ENCODE measurements at regions not wholly inside any gene's neighbourhood (a gene's known extent, or its start where the extent isn't known, plus 50 kb on each side); places are given as distances from the start of the nearest gene placed in this dataset.

DNA sequence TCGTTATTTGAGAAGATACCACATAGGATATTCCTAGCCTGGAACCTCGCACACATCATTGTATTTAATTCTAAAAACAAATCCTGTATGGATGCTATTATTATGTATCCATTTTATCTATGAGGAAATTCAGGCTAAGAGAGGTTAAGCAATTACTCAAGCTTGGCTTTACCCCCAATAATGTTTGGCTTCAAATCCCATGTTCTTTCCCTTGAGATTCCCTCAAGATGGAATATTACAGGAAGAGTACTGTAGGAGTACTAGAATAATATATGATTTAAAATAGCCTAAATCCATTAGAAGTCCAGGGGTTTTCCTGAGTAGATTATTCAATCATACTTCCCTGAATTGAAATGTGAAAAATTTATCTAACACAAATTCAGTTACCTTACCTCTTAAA, 630.2 kb downstream of the ZNF385D start:
- DNase-seq: no peak

DNA sequence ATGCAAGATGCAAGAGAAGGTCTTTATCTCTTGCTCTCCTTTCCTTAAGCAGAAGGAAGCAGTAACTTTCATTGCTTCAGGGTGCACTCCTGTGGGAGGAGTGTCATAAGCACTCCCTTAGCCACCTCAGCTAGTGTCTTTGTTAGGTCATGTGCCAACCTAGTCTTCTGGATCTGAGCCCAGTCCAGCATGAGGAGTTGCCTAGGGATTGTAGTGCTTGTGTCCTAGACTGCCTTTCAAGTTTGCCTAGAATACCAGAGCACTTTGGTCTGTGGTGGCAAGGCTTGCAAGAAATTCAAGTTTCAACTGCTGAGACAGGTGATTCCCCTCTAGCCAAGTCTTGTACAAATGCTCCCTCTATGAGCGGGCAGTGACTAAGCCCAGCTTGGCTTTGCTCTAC, 633.6 kb downstream of the ZNF385D start:
- DNase-seq: no peak

DNA sequence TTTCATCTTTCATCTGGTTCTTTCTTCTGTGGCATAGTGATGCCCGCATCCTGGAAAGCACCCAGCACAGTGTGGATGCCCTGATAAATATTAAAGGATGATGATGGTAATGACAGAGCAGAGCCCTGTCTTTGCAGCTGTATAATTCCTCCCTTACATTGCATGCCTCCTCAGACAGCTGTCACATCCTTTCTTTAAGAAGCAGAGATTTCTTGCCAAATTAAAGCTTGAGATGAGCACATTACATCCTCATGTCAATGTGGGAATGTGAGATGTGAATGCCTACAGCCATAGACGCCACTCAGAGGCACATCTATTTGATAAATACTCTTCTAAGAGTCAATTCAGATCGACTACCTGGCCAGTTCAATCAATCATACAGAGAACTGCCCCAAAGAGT, 642.0 kb downstream of the ZNF385D start:
- no peak for DNase-seq

DNA sequence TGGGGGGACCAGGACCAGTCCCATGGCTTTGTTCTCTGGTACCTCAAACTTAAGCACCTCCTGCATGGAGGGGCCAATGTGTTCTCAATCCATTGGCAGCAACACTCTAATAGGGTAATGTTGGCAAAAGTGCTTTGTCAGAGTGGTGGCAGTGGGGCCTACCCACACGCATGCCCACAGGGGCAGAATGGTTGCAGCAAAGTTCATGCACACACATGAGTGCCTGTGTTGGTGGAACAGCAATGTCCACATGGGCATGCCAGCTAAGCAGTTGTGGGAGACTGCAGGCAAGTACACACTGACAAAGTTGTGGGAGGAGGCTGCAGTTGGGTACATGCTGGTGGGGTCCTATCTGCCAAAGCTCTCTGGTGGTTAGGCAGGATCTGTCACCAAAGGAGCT, 645.2 kb downstream of the ZNF385D start:
- DNase-seq: no peak

DNA sequence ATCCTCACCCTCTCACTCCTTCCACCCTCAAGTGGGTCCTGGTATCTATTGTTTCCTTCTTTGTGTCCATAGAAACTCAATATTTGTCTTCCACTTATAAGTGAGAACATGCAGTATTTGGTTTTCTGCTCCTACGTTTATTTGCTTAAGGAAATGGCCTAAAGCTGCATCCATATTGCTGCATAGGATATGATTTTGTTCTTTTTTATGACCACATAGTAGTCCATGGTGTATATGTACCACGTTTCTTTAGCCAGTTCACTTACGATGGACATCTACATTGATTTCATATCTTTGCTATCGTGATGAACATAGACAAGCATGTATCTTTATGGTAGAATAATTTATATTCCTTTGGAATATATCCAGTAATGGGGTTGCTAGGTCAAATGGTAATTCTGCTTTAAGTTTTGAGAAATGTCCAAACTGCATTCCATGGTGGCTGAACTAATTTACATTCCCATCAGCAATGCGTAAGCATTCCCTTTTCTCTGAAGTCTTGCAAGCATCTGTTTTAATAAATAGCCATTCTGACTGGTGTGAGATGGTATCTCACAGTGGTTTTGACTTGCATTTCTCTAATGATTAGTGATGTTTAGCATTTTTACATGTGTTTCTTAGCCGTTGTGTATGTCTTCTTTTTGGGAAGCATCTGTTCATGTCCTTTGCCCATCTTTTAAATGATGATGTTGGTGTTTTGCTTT, 650.2 kb downstream of the ZNF385D start:
- no peak for DNase-seq

DNA sequence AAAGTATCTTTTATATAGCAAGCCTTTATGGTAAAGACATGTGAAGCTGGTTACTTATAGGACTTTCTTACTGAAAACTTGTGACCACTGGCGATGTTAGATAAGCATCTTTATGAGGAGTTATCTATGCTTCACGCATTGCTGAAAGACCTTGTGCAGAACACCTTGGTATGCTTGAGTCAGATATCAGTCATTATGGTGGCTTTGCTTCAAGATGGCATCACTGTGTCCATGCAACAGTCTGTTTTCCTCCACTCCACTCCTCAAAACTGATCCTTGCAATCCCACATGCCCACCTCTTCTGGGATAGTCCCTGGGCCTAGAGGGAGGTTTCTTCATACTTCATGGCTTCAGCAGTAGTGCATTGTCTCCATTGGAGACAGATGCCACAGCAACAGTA, 656.3 kb downstream of the ZNF385D start:
- DNase-seq: no peak

DNA sequence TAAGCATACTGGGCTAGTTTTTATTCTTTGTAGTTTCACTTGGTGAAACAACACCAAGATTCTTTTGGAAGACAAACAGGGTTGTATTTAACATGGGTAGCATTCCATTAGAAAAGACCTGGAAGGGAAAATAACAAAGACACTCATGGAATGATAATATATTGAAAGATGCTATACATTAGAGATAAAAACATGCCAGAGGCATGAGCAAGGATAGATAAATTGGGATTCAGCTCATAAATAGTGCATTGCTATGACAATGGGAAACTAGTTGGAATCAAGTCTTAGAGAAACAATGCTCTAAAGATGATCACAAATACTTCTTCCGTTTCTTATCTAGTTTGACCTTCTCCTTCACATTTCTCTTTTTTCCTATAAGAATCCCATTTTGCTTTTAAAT, 677.4 kb downstream of the ZNF385D start:
- no peak for DNase-seq

DNA sequence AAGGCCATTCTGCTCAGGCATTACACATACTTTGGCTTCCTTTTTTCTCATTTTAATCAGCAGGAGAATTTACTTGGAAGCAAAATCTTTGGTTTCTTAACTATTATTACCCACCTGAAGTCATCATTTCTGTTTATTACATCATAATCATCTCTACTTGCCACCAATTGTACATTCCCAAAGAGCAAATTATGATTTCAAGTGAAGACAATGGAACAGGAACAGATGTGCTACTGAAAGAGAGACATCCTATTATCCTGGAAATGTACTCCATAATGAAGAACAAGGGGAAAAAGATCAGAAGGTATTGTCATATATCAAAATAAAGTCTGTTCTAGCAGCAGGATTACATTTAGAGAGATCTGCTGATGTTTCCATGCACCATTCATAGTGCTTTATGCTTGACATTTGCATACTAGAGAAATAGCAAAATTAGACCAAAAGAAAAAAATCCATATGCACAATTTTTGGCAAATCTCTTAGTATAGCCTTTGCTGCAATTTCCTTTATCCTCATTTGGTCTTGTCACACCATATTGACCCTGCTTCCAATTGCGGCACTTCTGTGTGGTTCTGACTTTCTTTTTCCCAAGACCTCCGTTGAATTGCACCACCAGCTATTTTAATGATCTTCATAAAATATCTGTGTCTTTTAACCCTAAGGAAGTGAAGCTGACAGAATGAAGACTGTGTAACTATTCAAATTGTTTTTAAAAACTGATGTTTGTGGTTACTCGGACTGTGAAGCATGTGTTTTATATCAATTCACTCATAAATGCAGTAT, 683.8 kb downstream of the ZNF385D start:
- no peak for DNase-seq

DNA sequence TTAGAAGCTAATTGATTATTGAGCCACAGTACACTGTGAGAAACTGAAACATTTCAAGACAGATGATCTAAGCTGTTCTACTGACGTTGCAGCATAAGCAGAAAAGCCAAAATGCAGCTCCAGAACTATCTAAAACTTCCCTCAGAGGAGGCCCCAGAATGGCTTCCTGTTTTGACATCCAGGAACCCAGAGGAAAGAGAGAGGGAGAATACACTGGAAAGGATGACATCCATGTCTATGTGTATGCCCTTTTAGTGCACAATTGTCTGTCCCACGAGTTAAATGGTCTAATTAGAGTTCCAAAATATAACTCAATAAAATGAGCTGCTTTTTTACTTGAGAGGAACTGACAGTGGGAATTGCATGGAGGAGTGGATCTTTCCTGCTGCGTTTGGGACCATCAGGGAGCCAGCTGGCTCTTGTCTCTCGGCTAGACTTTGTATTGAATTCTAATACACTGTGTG, 688.1 kb downstream of the ZNF385D start:
- DNase-seq: no peak

DNA sequence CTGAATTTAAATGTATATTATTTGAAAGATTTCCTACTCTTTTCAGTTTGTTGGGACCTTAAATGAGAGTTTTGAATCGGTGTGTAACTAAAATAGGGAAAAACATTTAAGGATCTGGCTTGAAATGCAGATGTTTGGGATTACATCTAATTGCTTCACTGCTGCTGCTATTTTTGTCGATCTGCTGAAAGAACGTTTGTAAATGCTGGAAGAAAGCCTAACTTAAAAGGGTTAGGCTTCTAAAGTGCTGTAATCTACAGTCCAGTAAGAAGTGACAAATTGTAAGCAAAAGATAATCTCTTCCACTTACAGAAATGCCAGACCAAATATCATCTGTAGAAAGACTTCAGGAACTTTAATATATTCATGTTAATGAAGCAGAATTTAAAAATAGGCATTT, 691.6 kb downstream of the ZNF385D start:
- DNase-seq: no peak

DNA sequence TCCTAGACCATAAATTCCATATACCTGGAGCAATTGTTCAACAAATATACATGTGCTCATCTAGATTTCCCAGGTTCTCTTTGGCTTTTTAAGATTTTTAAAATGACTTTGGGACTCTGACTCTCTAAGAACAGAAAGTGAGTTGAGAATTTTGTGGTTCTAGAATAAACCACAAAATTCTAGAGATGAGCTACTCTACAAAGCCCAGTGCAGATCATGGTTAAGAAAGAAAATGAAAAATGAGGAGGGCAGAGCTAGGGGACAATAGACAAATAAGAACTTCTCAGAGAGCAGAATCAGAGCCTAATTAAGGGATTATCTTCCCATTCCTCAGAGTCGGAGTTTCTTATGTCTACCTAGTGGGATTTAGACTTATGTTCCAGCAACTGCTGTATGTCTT, 694.7 kb downstream of the ZNF385D start:
- no peak for DNase-seq

DNA sequence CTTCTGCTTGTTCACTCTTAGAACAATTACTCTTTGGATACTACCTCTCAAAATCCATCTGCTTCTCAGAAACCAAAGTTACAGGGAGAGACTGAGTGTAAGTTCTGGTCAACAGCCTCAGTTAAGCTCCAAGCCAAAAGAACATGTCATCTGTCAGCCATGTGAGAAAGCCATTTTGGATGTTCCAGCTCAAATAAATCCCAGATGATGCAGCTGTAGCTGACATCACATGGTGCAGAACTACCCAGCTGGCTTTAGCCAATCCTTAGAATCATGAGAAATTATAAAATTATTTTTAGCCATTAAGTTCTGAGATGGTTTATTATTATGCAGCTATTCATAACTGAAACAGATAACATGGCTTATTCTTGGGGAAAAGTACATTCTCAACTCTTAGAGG, 696.0 kb downstream of the ZNF385D start:
- DNase-seq: no peak

DNA sequence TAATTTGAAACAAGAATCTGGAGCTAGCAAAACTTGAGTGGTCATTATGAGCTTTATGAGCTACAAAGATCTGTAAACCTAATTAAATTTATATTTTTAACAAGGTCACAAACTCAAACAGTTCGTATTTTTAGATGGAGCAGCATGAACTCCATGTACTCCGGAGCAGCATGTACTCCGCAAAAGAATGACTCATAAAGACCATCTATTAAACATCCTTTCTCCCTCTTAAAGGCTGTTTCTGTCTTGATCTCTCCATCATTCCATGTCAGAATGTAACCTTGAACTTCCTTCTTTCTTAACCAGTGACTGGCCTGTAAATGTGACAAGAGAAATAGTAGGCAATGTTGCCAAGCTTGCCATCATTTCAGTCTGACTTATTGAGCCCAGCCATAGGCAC, 696.9 kb downstream of the ZNF385D start:
- DNase-seq: no peak

DNA sequence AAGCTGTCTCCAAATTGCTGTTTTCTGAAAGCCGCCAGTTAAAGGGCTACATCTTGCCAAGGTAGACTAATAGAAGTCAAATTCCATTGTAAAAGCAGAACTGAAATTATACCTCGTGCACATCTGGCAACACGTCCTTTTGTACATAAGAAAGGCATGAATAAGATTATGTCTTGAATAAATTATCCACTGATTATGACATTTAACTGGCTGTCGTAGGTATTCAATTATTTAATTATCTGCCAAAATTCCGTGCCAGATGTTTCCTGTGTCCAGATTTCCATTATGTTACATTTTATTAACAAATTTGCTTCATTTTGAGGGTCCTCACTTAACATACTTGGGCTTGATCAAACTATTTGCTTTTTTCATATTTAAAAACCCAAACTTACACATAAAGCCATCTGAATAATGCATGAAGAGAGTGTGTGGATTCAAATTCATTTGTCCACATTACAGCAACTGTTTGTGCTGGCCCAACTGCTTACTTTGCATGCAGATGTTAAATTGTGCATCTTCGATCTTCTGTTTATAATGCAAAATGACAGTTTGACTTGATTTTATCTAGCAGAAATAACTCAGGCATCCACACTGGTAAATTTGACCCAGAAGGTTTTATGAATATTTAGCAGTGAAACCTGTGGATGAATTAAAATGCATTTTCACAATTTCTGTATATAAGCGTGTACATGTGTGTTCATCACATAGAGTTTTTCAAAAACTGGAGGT, 701.5 kb downstream of the ZNF385D start:
- no peak for DNase-seq

DNA sequence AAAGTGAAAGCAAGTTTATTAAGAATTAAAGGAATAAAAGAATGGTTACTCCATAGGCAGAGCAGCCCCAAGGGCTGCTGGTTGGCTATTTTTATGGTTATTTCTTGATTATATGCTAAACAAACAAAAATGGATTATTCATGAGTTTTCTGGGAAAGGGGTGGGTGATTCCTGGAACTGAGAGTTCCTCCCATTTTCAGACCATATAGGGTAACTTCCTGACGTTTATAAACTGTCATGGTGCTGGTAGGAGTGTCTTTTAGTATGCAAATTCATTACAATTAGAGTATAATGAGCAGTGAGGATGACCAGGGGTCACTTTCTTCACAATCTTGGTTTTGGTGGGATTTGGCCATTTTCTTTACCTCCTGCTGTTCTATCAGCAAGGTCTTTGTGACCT, 707.9 kb downstream of the ZNF385D start:
- no peak for DNase-seq

DNA sequence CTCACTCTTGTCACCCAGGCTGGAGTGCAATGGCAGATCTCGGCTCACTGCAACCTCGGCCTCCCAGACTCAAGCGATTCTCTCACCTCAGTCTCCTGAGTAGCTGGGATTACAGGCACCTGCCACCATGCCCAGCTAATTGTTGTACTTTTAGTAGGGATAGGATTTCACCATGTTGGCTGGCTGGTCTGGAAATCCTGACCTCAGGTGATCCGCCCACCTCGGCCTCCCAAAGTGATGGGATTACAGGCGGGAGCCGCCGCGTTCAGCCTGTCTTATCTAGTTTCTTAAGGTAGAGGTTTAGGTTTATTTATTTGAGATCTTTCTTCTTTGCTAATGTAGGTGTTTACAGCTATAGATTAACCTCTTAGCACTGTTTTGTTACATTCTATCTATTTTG, 708.8 kb downstream of the ZNF385D start:
- DNase-seq: no peak

DNA sequence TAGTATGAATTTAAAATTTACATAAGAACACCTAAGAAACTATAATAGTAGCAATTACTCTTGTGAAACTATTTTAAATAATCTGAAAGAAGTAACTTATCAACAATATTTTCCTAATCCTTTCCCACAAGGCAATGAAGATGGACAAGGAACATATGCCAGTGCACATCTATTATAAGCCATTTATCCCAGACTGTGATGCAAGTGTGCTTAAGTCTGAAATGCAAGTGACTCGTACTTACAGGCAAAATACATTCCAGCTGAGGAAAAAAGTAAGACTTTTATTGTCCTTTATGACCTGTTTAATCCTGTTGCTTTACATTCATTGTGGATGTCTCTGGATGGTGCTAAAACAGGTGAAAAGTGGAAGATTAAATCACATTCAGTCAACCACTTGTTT, 709.4 kb downstream of the ZNF385D start:
- DNase-seq: no peak

DNA sequence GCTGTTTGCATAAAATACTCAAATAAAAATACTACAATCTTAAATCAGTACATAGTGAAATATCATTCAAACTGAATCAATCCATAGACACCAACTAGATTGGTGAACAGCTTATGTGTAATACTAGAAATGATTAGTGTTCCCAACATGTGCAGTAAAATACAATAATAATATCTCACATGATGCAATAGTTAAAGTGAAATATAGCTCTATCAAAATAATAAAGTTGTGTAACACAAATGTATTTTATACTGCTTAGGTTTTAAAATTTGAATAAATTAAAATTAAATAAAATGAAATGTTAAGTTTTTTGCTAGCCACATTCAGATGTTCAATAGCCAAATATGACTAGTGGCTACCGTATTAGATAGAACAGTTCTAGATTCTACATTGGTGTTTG, 714.1 kb downstream of the ZNF385D start:
- no peak for DNase-seq

DNA sequence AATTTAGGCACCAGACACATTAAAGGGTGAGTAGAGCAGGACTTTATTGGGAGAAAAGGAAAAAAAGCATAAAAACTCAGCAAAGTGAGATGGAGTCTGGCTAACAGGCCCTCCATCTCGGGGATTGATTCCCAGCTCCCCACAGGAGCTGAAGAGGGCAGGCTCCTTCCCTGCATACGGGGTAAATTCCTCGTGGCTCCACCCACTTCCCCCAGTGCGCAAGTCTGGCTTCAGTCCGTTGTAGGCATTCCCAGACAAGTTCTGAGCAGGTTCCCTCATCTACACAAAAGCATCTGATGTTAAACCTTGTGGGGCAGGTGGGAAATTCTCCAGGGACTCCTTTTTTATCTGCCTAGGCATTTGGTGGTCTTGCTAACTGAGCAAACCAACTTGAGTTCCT, 722.6 kb downstream of the ZNF385D start:
- DNase-seq: no peak

DNA sequence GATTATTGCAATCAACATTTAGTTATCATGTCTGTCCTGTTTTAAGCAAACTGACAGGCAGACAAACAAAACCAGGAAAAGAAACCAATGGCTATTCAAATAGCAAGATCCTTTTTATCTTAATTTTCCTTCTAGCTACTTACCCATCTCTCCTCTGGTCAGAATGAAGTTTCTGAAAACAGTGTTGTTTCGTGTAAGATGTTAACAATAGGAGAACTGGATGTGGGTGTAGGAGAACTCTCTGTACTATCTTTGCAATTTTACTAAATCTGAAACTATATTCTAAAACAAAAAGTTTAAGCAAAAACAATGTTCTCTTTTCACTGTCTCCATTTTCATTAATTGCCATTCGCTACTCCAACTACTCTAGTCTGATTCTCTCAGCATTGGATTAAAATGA, 726.4 kb downstream of the ZNF385D start:
- DNase-seq: no peak

DNA sequence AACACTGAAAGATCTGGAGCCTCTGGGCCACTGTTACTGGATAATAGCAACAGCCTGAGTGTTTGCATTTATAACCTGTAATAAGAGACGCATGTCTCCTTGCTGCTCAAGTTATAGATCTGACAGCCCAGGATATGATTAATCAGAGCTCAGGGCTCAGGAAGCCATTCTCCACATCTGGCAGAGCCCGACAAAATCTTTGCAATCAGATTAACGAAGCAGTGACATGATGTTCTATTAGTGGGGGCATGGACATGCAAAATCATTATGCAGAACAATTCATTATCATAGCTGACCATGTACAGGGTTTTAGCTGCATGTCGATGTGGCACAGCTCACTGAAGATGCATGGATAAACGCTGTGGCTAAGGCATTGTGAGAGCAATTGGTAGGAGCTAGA, 730.3 kb downstream of the ZNF385D start:
- DNase-seq: no peak

DNA sequence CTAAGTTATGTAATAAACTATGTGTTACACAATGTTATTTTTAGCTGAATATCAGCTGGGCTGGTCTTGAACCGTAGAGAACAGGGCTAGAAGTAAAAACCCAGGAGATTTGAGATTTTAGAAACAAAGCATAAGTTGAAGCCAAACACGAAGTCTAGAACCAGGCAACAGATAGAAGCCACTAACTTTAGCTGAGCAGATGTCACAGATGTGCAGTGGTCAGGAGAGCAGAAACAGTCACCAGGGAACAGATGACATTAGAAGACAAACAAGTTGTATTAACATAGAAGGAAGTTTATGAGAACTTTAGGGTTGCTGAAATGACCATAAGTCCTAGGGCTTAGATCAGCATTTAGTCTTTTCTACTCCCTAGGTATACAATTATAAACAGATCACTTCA, 731.0 kb downstream of the ZNF385D start:
- no peak for DNase-seq

DNA sequence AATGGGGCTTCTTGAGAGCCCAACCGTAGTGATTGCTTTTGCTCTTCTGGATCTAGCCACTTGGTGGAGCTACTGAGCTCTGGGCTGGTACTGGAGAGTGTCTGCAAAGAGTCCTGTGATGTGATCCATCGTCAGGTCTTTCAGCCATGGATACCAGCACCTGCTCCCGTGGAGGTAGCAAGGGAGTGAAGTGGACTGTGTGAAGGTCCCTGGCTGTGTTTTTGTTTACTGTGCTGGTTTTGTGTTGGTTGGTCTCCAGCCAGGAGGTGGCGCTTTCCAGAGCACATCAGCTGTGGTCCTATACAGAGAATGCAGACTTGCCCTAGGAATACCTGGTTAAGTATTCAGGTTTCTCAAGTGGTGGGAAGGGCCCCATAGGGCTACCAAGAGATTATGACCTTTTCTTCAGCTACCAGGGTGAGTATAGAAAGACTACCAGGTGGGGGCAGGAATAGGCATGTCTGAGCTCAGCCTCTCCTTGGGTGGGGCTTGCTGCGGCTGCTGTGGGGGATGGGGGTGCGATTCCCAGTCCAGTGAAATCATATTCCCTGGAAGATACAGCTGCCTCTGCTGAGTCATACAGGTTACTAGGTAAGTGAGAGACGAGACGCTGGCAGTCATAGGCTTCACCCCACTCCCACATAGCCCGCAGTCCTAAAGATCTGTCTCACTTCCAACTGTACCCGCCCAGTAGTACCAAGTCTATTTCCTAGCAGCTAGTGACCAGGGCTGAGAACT, 733.7 kb downstream of the ZNF385D start:
- no peak for DNase-seq

Measured in activated CD4-positive, alpha-beta T cell treated with anti-CD3 and anti-CD28 coated beads, Interleukin-2, amount 50 U/mL, for 4 hours (primary cell).